Esophagus muscularis mucosa (tissue), 4 donors: ENCODE measurements at regions not wholly inside any gene's neighbourhood (a gene's known extent, or its start where the extent isn't known, plus 50 kb on each side); places are given as distances from the start of the nearest gene placed in this dataset.

ENCODE experiments used
- DNase-seq: peaks from one replicate; pipeline ENCODE4 v3.0.0-alpha.2; 2017; ENCODE audit errors: extremely low spot score
- H3K27ac ChIP-seq, 4 donors: fragments of 200-600 bp; sonication (generic); replicated peaks in 1 of 4; 1 replicate in 3 of 4; 2 replicates in 1 of 4; pipeline ENCODE4 v1.5.1; 2016 to 2019; ENCODE audit warnings: mild to moderate bottlenecking in 1 of 4
- H3K27me3 ChIP-seq, 4 donors: fragments of 200-600 bp; sonication (generic); one replicate each; pipeline versions ENCODE4 v1.5.1 to v1.6.0; 2016 to 2019
- H3K36me3 ChIP-seq, 4 donors: fragments of 200-600 bp; sonication (generic); one replicate each; pipeline ENCODE4 v1.5.1; 2016 to 2019
- H3K4me1 ChIP-seq, 4 donors: fragments of 200-600 bp; sonication (generic); one replicate each; pipeline ENCODE4 v1.5.1; 2016 to 2019
- H3K4me3 ChIP-seq, 4 donors: fragments of 200-600 bp; sonication (generic); 1 replicate in 2 of 4; 2 replicates in 2 of 4; pipeline ENCODE4 v1.5.1; 2016 to 2019; ENCODE audit warnings: mild to moderate bottlenecking in 4 of 4, moderate library complexity in 1 of 4
- H3K9me3 ChIP-seq, 4 donors: fragments of 200-600 bp; sonication (generic); 1 replicate in 3 of 4; 2 replicates in 1 of 4; pipeline ENCODE4 v1.5.1; 2016 to 2019
- EP300 ChIP-seq: sonication (generic); formaldehyde crosslinking; IDR thresholded peaks from one replicate; pipeline ENCODE4 v1.6.1; 2017; ENCODE audit warnings: antibody characterized with exemption
- POLR2A ChIP-seq: fragments of 450-650 bp; IDR thresholded peaks from one replicate; pipeline ENCODE4 v1.6.1; 2017; ENCODE audit warnings: antibody characterized with exemption, moderate library complexity, mild to moderate bottlenecking, low read depth
- POLR2AphosphoS5 ChIP-seq, 2 donors: sonication (generic); formaldehyde crosslinking; IDR thresholded peaks; one replicate each; pipeline ENCODE4 v1.6.1; 2017; ENCODE audit warnings: antibody characterized with exemption in 2 of 2
- WGBS: methylation state at CpG from one replicate; pipeline ENCODE4 v1.1.5; 2018; 5-methylcytosine and 5-hydroxymethylcytosine counted together
- intact Hi-C: fragments of 100-400 bp; cut with DNase I; formaldehyde crosslinking; loops from one replicate; pipeline ENCODE4 v1.15.1; 2023
- TF ChIP-seq, protein P1 (sequence below), 3 experiments: fragments of 200-600 bp in 2 of 3; fragments of 450-650 bp in 1 of 3; sonication (generic) in 2 of 3; IDR thresholded peaks; one replicate each; pipeline ENCODE4 v1.5.1; 2017 to 2019; ENCODE audit warnings: antibody characterized with exemption in 3 of 3, mild to moderate bottlenecking in 2 of 3, moderate library complexity in 1 of 3

DNA sequence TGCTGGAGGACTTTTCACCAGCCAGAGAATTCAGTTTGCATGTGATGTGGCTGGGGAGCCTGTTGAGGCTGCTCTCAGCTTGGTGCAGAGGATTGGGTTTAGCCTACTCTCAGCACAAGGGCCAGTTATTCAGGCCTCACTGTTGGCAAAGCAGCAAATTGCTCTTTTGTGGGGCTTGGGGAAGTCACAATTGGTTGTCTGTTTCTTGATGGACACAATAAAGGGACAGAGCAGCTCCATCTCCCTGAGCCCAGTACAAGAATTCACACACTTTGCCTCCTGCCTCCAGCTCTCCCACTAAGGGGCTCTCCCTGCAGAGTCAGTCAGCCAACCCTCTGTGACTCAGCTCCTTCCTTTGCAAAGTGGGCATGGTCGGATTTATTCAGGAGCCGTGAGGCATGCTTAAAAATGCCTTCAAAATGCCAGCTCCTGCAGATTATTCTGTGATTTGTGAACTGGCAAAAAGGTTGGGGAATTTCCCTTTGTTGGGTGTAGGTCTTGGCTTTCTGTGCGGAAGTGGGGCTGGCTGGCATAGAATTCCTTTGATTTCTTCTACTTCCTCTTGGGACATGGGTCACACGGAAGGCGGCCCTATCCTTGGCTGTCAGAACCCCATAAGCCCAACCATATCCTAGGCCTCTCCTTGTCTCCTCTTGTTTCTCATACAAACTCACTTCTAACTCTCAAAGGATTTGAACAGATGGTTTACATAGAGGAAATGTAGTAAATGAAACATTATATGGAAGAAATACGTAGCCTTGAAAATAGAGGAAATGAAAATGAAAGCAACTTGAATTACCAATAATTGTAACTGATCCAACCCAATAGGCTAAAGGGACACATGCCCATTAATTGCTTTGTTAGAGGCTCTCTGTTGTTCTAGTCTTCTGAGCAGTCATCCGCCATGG lies 118.7 kb upstream of the CD180 start:
- Histone ChIP-seq H3K27ac (peak overlapping the region; percentile 10 to 57 (median 40)), H3K36me3 (no peaks in the 10 kb centered on the region), H3K9me3 (no peaks in the 10 kb centered on the region), H3K4me3 (no peak overlapping the region), H3K4me1 (peaks cover 0 to 13% (median 9%) of the 10 kb centered on the region in 4 donors), H3K27me3 (no peaks in the 10 kb centered on the region)
- 60% methylated on average over 7 of the region's 7 CpGs for WGBS
- TF ChIP-seq, protein P1, sequence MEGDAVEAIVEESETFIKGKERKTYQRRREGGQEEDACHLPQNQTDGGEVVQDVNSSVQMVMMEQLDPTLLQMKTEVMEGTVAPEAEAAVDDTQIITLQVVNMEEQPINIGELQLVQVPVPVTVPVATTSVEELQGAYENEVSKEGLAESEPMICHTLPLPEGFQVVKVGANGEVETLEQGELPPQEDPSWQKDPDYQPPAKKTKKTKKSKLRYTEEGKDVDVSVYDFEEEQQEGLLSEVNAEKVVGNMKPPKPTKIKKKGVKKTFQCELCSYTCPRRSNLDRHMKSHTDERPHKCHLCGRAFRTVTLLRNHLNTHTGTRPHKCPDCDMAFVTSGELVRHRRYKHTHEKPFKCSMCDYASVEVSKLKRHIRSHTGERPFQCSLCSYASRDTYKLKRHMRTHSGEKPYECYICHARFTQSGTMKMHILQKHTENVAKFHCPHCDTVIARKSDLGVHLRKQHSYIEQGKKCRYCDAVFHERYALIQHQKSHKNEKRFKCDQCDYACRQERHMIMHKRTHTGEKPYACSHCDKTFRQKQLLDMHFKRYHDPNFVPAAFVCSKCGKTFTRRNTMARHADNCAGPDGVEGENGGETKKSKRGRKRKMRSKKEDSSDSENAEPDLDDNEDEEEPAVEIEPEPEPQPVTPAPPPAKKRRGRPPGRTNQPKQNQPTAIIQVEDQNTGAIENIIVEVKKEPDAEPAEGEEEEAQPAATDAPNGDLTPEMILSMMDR (IDR thresholded peaks at IDR 0.05): no peak
- TF ChIP-seq POLR2A (no peak), EP300 (no peak), POLR2AphosphoS5 (IDR thresholded peaks at IDR 0.05) (no peak)
- intact Hi-C loops: no loop called here
- DNase-seq: no peak

DNA sequence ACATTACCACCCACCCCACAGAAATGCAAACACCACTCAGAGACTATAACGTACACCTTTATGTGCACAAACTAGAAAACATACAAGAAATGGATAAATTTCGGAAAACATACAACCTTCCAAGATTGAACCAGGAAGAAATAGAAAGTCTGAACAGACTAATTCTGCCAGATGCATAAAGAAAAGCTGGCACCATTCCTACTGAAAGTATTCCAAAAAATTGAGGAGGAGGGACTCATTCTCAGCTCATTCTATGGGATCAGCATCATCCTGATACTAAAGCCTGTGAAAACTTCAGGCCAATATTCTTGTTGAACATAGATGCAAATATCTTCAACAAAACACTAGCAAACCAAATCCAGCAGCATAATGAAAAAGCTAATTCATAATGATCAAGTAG lies 115.1 kb upstream of the CD180 start:
- H3K27ac ChIP-seq: no peak overlapping the region
- no peaks in the 10 kb centered on the region for H3K36me3 ChIP-seq
- no peaks in the 10 kb centered on the region for H3K9me3 ChIP-seq
- 92% methylated on average over 2 of the region's 2 CpGs for WGBS
- intact Hi-C loops: no loop called here
- H3K4me1 ChIP-seq: peaks cover 0 to 19% (median 15%) of the 10 kb centered on the region in 4 donors
- H3K27me3 ChIP-seq: no peaks in the 10 kb centered on the region
- no peak for TF ChIP-seq POLR2A
- TF ChIP-seq, protein P1 (IDR thresholded peaks at IDR 0.05): no peak
- no peak for TF ChIP-seq EP300
- no peak for TF ChIP-seq POLR2AphosphoS5 (IDR thresholded peaks at IDR 0.05)
- no peak overlapping the region for H3K4me3 ChIP-seq
- DNase-seq: no peak

DNA sequence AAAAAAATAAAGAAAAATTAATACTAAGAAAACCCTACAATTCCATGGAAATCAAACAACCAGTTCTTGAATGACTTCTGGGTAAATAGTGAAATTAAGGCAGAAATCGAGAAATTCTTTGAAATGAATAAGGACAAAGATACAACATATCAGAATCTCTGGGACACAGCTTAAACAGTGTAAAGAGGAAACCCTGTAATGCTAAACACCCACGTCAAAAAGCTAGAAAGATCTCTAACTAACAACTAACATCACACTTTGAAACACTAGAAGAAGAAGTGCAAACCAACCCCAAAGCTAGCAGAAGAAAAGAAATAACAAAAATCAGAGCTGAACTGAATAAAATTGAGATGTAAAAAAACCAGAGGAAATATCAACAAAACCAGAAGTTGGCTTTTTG lies 114.6 kb upstream of the CD180 start:
- Histone ChIP-seq H3K4me1 (peaks cover 2 to 24% (median 20%) of the 10 kb centered on the region in 4 donors), H3K9me3 (no peaks in the 10 kb centered on the region), H3K36me3 (no peaks in the 10 kb centered on the region), H3K4me3 (no peak overlapping the region), H3K27ac (no peak overlapping the region), H3K27me3 (no peaks in the 10 kb centered on the region)
- intact Hi-C loops: no loop called here
- DNase-seq: no peak
- WGBS: 89% methylated on average over 2 of the region's 2 CpGs
- TF ChIP-seq POLR2A (no peak), EP300 (no peak), POLR2AphosphoS5 (IDR thresholded peaks at IDR 0.05) (no peak)
- TF ChIP-seq, protein P1 (IDR thresholded peaks at IDR 0.05): no peak

DNA sequence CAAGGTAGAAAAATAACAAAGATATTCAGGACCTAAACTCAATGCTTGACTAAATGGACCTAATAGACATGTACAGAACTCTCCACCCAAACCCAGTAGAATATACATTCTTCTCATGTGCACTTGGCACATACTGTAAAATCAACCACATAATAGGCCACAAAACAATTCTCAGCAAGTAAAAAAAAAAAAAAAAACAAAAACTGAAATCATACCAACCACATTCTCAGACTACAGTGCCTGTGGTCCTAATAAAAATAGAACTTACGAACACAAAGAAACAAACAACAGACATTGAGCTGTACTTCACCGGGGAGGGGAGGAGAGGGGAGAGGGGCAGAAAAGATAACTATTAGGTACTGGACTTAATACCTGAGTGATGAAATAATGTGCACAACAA lies 114.1 kb upstream of the CD180 start:
- no peak overlapping the region for H3K4me3 ChIP-seq
- no peaks in the 10 kb centered on the region for H3K9me3 ChIP-seq
- no peak for DNase-seq
- TF ChIP-seq EP300 (no peak), POLR2AphosphoS5 (IDR thresholded peaks at IDR 0.05) (no peak), POLR2A (no peak)
- TF ChIP-seq, protein P1 (IDR thresholded peaks at IDR 0.05): no peak
- 88% methylated on average over 2 of the region's 2 CpGs for WGBS
- no peak overlapping the region for H3K27ac ChIP-seq
- intact Hi-C loops: no loop called here
- H3K27me3 ChIP-seq: no peaks in the 10 kb centered on the region
- no peaks in the 10 kb centered on the region for H3K36me3 ChIP-seq
- peaks cover 6 to 27% (median 25%) of the 10 kb centered on the region in 4 donors for H3K4me1 ChIP-seq
